H1 (cell line): ENCODE measurements at regions not wholly inside any gene's neighbourhood (a gene's known extent, or its start where the extent isn't known, plus 50 kb on each side); places are given as distances from the start of the nearest gene placed in this dataset.

Experiments
- CTCF ChIA-PET: fragments of 300-600 bp; sonication (Branson Sonifier 250); formaldehyde crosslinking; loops from one replicate; lab custom pipeline; 2021; ENCODE audit not compliant: partially characterized antibody; lab: Charles Lee
- POLR2A ChIA-PET: fragments of 300-600 bp; sonication (Branson Sonifier 250); formaldehyde crosslinking; loops from one replicate; lab custom pipeline; 2021; ENCODE audit warnings: inconsistent platforms; ENCODE audit not compliant: partially characterized antibody; lab: Charles Lee
- DNase-seq, 2 experiments: peaks; one replicate each; pipeline versions ENCODE4 v3.0.0 to v3.0.0-alpha.2; 2010 to 2022; ENCODE audit warnings: low spot score in 2 of 2, low read depth in 1 of 2, mixed read lengths in 1 of 2
- FAIRE-seq: peaks from 2 replicates; lab custom pipeline; 2011; peaks lifted over from hg19 to GRCh38; lab: Jason Lieb, UNC
- H2AFZ ChIP-seq: 2 replicates; pipeline ENCODE4 v1.8.1; 2012; ENCODE audit warnings: low read length, inconsistent platforms
- H2AK5ac ChIP-seq: 2 replicates; pipeline ENCODE4 v1.6.1; 2013; ENCODE audit warnings: low read depth, low read length
- H2BK120ac ChIP-seq: replicated peaks from 2 replicates; pipeline ENCODE3; 2013; ENCODE audit warnings: low read depth, low read length, inconsistent platforms
- H2BK12ac ChIP-seq: 2 replicates; pipeline ENCODE4 v1.6.1; 2013; ENCODE audit warnings: low read depth, low read length
- H2BK15ac ChIP-seq: 2 replicates; pipeline ENCODE4 v1.6.1; 2013; ENCODE audit warnings: low read length
- H2BK20ac ChIP-seq: 2 replicates; pipeline ENCODE4 v1.6.1; 2013; ENCODE audit warnings: low read length
- H2BK5ac ChIP-seq: 2 replicates; pipeline ENCODE4 v1.6.1; 2013; ENCODE audit warnings: low read depth, low read length
- H3K14ac ChIP-seq: 2 replicates; pipeline ENCODE4 v1.6.1; 2013; ENCODE audit warnings: inconsistent platforms; ENCODE audit not compliant: insufficient read length
- H3K18ac ChIP-seq: 2 replicates; pipeline ENCODE4 v1.6.1; 2013; ENCODE audit warnings: low read length; ENCODE audit errors: extremely low read depth
- H3K23ac ChIP-seq: 2 replicates; pipeline ENCODE4 v1.6.1; 2013; ENCODE audit warnings: inconsistent platforms; ENCODE audit not compliant: insufficient read length
- H3K23me2 ChIP-seq: 2 replicates; pipeline ENCODE4 v1.6.1; 2013; ENCODE audit warnings: low read depth, low read length
- H3K27ac ChIP-seq: 2 replicates; pipeline ENCODE4 v1.6.1; 2011; ENCODE audit warnings: low read depth, low read length, inconsistent platforms
- H3K27me3 ChIP-seq, 4 experiments: replicated peaks in 1 of 4; 1 replicate in 1 of 4; 2 replicates in 3 of 4; pipeline versions ENCODE4 v1.6.1 to v1.8.1; 2011 to 2013; ENCODE audit warnings: low read length in 3 of 4, mild to moderate bottlenecking in 3 of 4, inconsistent platforms in 2 of 4, mixed read lengths in 2 of 4, moderate library complexity in 1 of 4; ENCODE audit not compliant: control insufficient read depth in 3 of 4, insufficient read depth in 3 of 4; ENCODE audit errors: extremely low read depth in 1 of 4
- H3K36me3 ChIP-seq, 4 experiments: 2 replicates each; pipeline versions ENCODE4 v1.6.1 to v1.8.1; 2011 to 2013; ENCODE audit warnings: mild to moderate bottlenecking in 4 of 4, low read length in 3 of 4, moderate library complexity in 2 of 4, control low read depth in 1 of 4, inconsistent platforms in 1 of 4; ENCODE audit not compliant: insufficient read depth in 4 of 4, control insufficient read depth in 2 of 4
- H3K4ac ChIP-seq: replicated peaks from 2 replicates; pipeline ENCODE3; 2013; ENCODE audit warnings: low read length, low read depth, mixed read lengths, inconsistent platforms; ENCODE audit not compliant: insufficient read length
- H3K4me1 ChIP-seq, 4 experiments: replicated peaks in 1 of 4; 1 replicate in 1 of 4; 2 replicates in 3 of 4; pipeline versions ENCODE4 v1.6.1 to v1.8.1; 2011 to 2013; ENCODE audit warnings: low read length in 3 of 4, inconsistent platforms in 2 of 4, mixed read lengths in 1 of 4; ENCODE audit not compliant: insufficient read depth in 4 of 4, control insufficient read depth in 3 of 4
- H3K4me2 ChIP-seq, 2 experiments: 2 replicates each; pipeline versions ENCODE4 v1.6.1 to v1.8.1; 2011 to 2013; ENCODE audit warnings: low read depth in 2 of 2, low read length in 2 of 2, control low read depth in 1 of 2, inconsistent platforms in 1 of 2, mild to moderate bottlenecking in 1 of 2; ENCODE audit not compliant: insufficient read depth in 1 of 2
- H3K4me3 ChIP-seq, 4 experiments: fragments of 200-600, 300-600 bp in 1 of 4; sonication (generic), shearing (Covaris generic), sonication (Bioruptor Twin) in 1 of 4; 2 replicates each; pipeline versions ENCODE4 v1.5.1 to v1.8.1; 2011 to 2016; ENCODE audit warnings: low read length in 4 of 4, low read depth in 3 of 4, control low read depth in 2 of 4, inconsistent platforms in 2 of 4, mild to moderate bottlenecking in 2 of 4, mixed read lengths in 1 of 4, moderate library complexity in 1 of 4; ENCODE audit not compliant: insufficient read depth in 2 of 4; ENCODE audit errors: extremely low read depth in 1 of 4
- H3K56ac ChIP-seq: replicated peaks from 2 replicates; pipeline ENCODE3; 2013; ENCODE audit warnings: low read depth, mild to moderate bottlenecking, mixed read lengths, low read length, inconsistent platforms; ENCODE audit not compliant: insufficient read length
- H3K79me1 ChIP-seq: 2 replicates; pipeline ENCODE4 v1.6.1; 2013; ENCODE audit warnings: low read depth, low read length, control low read depth
- H3K79me2 ChIP-seq, 2 experiments: 2 replicates each; pipeline versions ENCODE4 v1.6.1 to v1.8.1; 2012 to 2013; ENCODE audit warnings: low read length in 2 of 2, mild to moderate bottlenecking in 2 of 2, inconsistent platforms in 1 of 2; ENCODE audit not compliant: insufficient read depth in 2 of 2, control insufficient read depth in 1 of 2
- H3K9ac ChIP-seq, 4 experiments: replicated peaks in 1 of 4; 1 replicate in 1 of 4; 2 replicates in 3 of 4; pipeline versions ENCODE4 v1.6.1 to v1.8.1; 2011 to 2013; ENCODE audit warnings: low read depth in 3 of 4, low read length in 3 of 4, control low read depth in 2 of 4, mild to moderate bottlenecking in 2 of 4, moderate library complexity in 2 of 4, inconsistent platforms in 1 of 4; ENCODE audit errors: extremely low read depth in 1 of 4
- H3K9me3 ChIP-seq, 2 experiments: 2 replicates each; pipeline versions ENCODE4 v1.6.1 to v1.8.1; 2012 to 2013; ENCODE audit warnings: mild to moderate bottlenecking in 2 of 2, moderate library complexity in 2 of 2, control low read depth in 1 of 2, inconsistent platforms in 1 of 2, low read depth in 1 of 2, low read length in 1 of 2, mixed read lengths in 1 of 2; ENCODE audit not compliant: insufficient read depth in 2 of 2
- H4K20me1 ChIP-seq, 2 experiments: replicated peaks in 1 of 2; 2 replicates each; pipeline versions ENCODE3 to v1.8.1; 2011 to 2013; ENCODE audit warnings: inconsistent platforms in 2 of 2, low read length in 2 of 2, mild to moderate bottlenecking in 1 of 2; ENCODE audit not compliant: insufficient read depth in 2 of 2, control insufficient read depth in 1 of 2
- H4K5ac ChIP-seq: 2 replicates; pipeline ENCODE4 v1.6.1; 2013; ENCODE audit warnings: low read length, low read depth, mixed read lengths, inconsistent platforms; ENCODE audit not compliant: insufficient read length
- H4K8ac ChIP-seq: 2 replicates; pipeline ENCODE4 v1.8.0; 2013; ENCODE audit warnings: mild to moderate bottlenecking, moderate library complexity, low read length, inconsistent platforms; ENCODE audit not compliant: insufficient read depth; ENCODE audit errors: extremely low read depth
- H4K91ac ChIP-seq: replicated peaks from 2 replicates; pipeline ENCODE3; 2013; ENCODE audit warnings: low read length, mixed read lengths, inconsistent platforms; ENCODE audit not compliant: insufficient read length
- NANOG ChIP-seq: IDR thresholded peaks from 2 replicates; pipeline ENCODE4 v1.6.1; 2011; ENCODE audit warnings: low read length, low read depth, mild to moderate bottlenecking, inconsistent platforms; ENCODE audit not compliant: insufficient read depth, poor library complexity, severe bottlenecking
- whole genome bisulfite sequencing, 2 experiments: shearing (Covaris generic) in 1 of 2; methylation state at CpG; one replicate each; pipeline versions ENCODE4 v1.1.6 to v1.1.7; 2013 to 2015; ENCODE audit warnings: low lambda C conversion rate in 2 of 2, mixed read lengths in 2 of 2, inconsistent platforms in 1 of 2, low coverage in 1 of 2, missing lambda C conversion rate in 1 of 2; ENCODE audit not compliant: insufficient replicate concordance in 2 of 2, insufficient coverage in 1 of 2, insufficient read length in 1 of 2; ENCODE audit errors: extremely low coverage in 1 of 2, missing lambda C conversion rate in 1 of 2; 5-methylcytosine and 5-hydroxymethylcytosine counted together
- TF ChIP-seq, protein P1 (sequence below), 3 experiments: IDR thresholded peaks; 1 replicate in 2 of 3; 2 replicates in 1 of 3; pipeline versions ENCODE4 v1.5.1 to v1.6.1; 2011; ENCODE audit warnings: low read length in 3 of 3, mild to moderate bottlenecking in 3 of 3, inconsistent platforms in 2 of 3, low read depth in 1 of 3, moderate library complexity in 1 of 3; ENCODE audit not compliant: insufficient read depth in 1 of 3; ENCODE audit errors: control extremely low read depth in 1 of 3

DNA sequence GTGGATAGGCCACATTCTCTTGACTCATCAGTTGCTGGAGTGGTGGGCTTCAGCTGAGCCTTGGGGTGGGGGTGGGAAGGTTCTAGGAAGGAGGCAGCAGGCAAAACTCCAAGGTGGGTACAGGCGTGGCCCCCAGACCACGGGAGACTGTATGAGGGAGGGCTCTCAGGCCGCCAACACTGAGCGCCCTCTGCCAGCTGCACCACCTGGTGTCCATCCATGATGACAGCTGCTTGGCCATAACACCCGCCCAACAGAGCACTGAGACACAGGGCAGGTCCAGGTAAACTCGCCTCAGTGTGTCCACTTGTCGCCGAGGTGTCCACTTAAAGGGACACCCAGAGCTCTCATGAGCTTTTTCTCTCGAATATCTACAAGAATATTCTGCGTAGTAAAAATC, 133.5 kb downstream of the C16orf95 start:
- H3K27me3 ChIP-seq, result no peaks in the 10 kb centered on the region
- H2BK15ac ChIP-seq, result no peak overlapping the region
- H4K20me1 ChIP-seq, result peaks cover 0 to 9% of the 10 kb centered on the region in 2 experiments
- H2AK5ac ChIP-seq, result no peak overlapping the region
- H2AFZ ChIP-seq, result no peak overlapping the region
- H4K91ac ChIP-seq, result no peak overlapping the region
- no peak overlapping the region for H3K9ac ChIP-seq
- H3K56ac ChIP-seq, result no peak overlapping the region
- H3K79me1 ChIP-seq, result no peaks in the 10 kb centered on the region
- no peak overlapping the region for H3K27ac ChIP-seq
- H2BK5ac ChIP-seq, result no peak overlapping the region
- WGBS, 2 experiments, result 91% methylated on average over 9 of the region's 10 CpGs; no CpG with 5 or more reads in 1 of the 2 experiments
- H2BK120ac ChIP-seq, result no peak overlapping the region
- no peak overlapping the region for H2BK12ac ChIP-seq
- no peak overlapping the region for H3K4me3 ChIP-seq
- no peak overlapping the region for H2BK20ac ChIP-seq
- H3K23ac ChIP-seq, result no peak overlapping the region
- H4K8ac ChIP-seq, result no peak overlapping the region
- no peak overlapping the region for H3K14ac ChIP-seq
- DNase-seq (no peak), FAIRE-seq (no peak)
- H3K4ac ChIP-seq, result no peak overlapping the region
- peaks cover 9% of the 10 kb centered on the region for H3K23me2 ChIP-seq
- CTCF ChIA-PET, result interaction anchor here (0.5 to 3.5 kb wide), 6 partner anchors 17 to 981 kb away, joined by 3 to 16 read pairs (median 3); no protein-coding TSS in a partner anchor
- peaks cover 0 to 18% (median 10%) of the 10 kb centered on the region in 4 experiments; a peak in 6 of 7 replicates for H3K4me1 ChIP-seq
- H3K4me2 ChIP-seq, result no peak overlapping the region
- TF ChIP-seq NANOG, result no peak
- TF ChIP-seq, protein P1, sequence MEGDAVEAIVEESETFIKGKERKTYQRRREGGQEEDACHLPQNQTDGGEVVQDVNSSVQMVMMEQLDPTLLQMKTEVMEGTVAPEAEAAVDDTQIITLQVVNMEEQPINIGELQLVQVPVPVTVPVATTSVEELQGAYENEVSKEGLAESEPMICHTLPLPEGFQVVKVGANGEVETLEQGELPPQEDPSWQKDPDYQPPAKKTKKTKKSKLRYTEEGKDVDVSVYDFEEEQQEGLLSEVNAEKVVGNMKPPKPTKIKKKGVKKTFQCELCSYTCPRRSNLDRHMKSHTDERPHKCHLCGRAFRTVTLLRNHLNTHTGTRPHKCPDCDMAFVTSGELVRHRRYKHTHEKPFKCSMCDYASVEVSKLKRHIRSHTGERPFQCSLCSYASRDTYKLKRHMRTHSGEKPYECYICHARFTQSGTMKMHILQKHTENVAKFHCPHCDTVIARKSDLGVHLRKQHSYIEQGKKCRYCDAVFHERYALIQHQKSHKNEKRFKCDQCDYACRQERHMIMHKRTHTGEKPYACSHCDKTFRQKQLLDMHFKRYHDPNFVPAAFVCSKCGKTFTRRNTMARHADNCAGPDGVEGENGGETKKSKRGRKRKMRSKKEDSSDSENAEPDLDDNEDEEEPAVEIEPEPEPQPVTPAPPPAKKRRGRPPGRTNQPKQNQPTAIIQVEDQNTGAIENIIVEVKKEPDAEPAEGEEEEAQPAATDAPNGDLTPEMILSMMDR (IDR thresholded peaks at IDR 0.05; ENCODE audit: control extremely low read depth in 1 of 3, insufficient read depth in 1 of 3, low read depth in 1 of 3, low read length in 3 of 3), result peak in 2 of 3 experiments; percentile 4 to 7; a peak in 2 of 4 replicates
- H3K9me3 ChIP-seq, result peaks cover 0 to 14% of the 10 kb centered on the region in 2 experiments; a peak in 2 of 4 replicates
- H3K36me3 ChIP-seq, result no peaks in the 10 kb centered on the region; a peak in 1 of 8 replicates
- H3K18ac ChIP-seq, result no peak overlapping the region
- no peaks in the 10 kb centered on the region; a peak in 1 of 4 replicates for H3K79me2 ChIP-seq
- POLR2A ChIA-PET, result no interaction called here
- H4K5ac ChIP-seq, result no peak overlapping the region
